Keratinocyte (primary cell): ENCODE measurements at regions not wholly inside any gene's neighbourhood (a gene's known extent, or its start where the extent isn't known, plus 50 kb on each side); places are given as distances from the start of the nearest gene placed in this dataset.

Experiments used
- DNase-seq: peaks from one replicate; pipeline ENCODE4 v3.0.0-alpha.2; 2011; ENCODE audit warnings: low read depth, missing footprints, low spot score
- FAIRE-seq: peaks from 2 replicates; lab custom pipeline; 2011; peaks lifted over from hg19 to GRCh38; lab: Jason Lieb, UNC
- H2AFZ ChIP-seq: 2 replicates; pipeline ENCODE4 v1.6.0; 2012; ENCODE audit warnings: low read length, control low read depth, inconsistent platforms; ENCODE audit not compliant: control insufficient read depth
- H3K27ac ChIP-seq: 2 replicates; pipeline ENCODE4 v1.5.1; 2011; ENCODE audit warnings: low read length; ENCODE audit not compliant: control insufficient read depth, insufficient read depth
- H3K27me3 ChIP-seq: 3 replicates; pipeline ENCODE4 v1.6.0; 2011; ENCODE audit warnings: low read length; ENCODE audit not compliant: control insufficient read depth, insufficient read depth; ENCODE audit errors: extremely low read depth
- H3K36me3 ChIP-seq, 2 experiments: 2 replicates in 1 of 2; 3 replicates in 1 of 2; pipeline ENCODE4 v1.5.1; 2011; ENCODE audit warnings: low read length in 2 of 2, mild to moderate bottlenecking in 1 of 2; ENCODE audit not compliant: control insufficient read depth in 2 of 2, insufficient read depth in 2 of 2; ENCODE audit errors: extremely low read depth in 1 of 2
- H3K4me1 ChIP-seq: 3 replicates; pipeline ENCODE4 v1.5.1; 2011; ENCODE audit warnings: low read length; ENCODE audit not compliant: control insufficient read depth, insufficient read depth; ENCODE audit errors: extremely low read depth
- H3K4me2 ChIP-seq: 3 replicates; pipeline ENCODE4 v1.6.0; 2011; ENCODE audit warnings: low read depth, low read length; ENCODE audit not compliant: control insufficient read depth, insufficient read depth; ENCODE audit errors: extremely low read depth
- H3K4me3 ChIP-seq, 3 experiments: fragments of 200-600 bp in 1 of 3; sonication (generic) in 1 of 3; 2 replicates in 2 of 3; 3 replicates in 1 of 3; pipeline ENCODE4 v1.5.1; 2011 to 2016; ENCODE audit warnings: low read length in 3 of 3, mild to moderate bottlenecking in 3 of 3, control low read depth in 2 of 3, inconsistent platforms in 1 of 3, low read depth in 1 of 3, mixed read lengths in 1 of 3, mixed run types in 1 of 3, moderate library complexity in 1 of 3; ENCODE audit not compliant: control insufficient read depth in 2 of 3, insufficient read depth in 2 of 3; ENCODE audit errors: extremely low read depth in 1 of 3
- H3K79me2 ChIP-seq: 2 replicates; pipeline ENCODE4 v1.6.0; 2012; ENCODE audit warnings: low read length; ENCODE audit not compliant: control insufficient read depth, insufficient read depth
- H3K9ac ChIP-seq: 3 replicates; pipeline ENCODE4 v1.6.0; 2011; ENCODE audit warnings: low read length; ENCODE audit not compliant: control insufficient read depth, insufficient read depth; ENCODE audit errors: extremely low read depth
- H3K9me1 ChIP-seq: 3 replicates; pipeline ENCODE4 v1.6.0; 2011; ENCODE audit warnings: low read length; ENCODE audit not compliant: control insufficient read depth, insufficient read depth; ENCODE audit errors: extremely low read depth
- H3K9me3 ChIP-seq: 2 replicates; pipeline ENCODE4 v1.5.1; 2012; ENCODE audit warnings: low read depth, low read length; ENCODE audit not compliant: control insufficient read depth
- H4K20me1 ChIP-seq: 3 replicates; pipeline ENCODE4 v1.6.0; 2011; ENCODE audit warnings: low read length; ENCODE audit not compliant: control insufficient read depth, insufficient read depth; ENCODE audit errors: extremely low read depth
- CTCF ChIP-seq, 3 experiments: IDR thresholded peaks in 1 of 3; conservative IDR thresholded peaks in 1 of 3; optimal IDR thresholded peaks in 1 of 3; 2 replicates in 2 of 3; 3 replicates in 1 of 3; pipeline versions ENCODE3 to v1.5.1; 2011; ENCODE audit warnings: low read length in 3 of 3, mild to moderate bottlenecking in 3 of 3, moderate library complexity in 2 of 3, control low read depth in 1 of 3, inconsistent platforms in 1 of 3; ENCODE audit not compliant: insufficient read depth in 2 of 3; ENCODE audit errors: extremely low read depth in 1 of 3
- EZH2 ChIP-seq: IDR thresholded peaks from one replicate; pipeline ENCODE4 v1.6.1; 2012; ENCODE audit warnings: inconsistent platforms, mild to moderate bottlenecking, low read length, moderate library complexity
- dilution Hi-C: fragments of 300-500 bp; cut with MboI; formaldehyde crosslinking; loops from one replicate; pipeline ENCODE4 v1.7.0; 2020; ENCODE audit warnings: low sequenced_read_pairs; ENCODE audit not compliant: extremely low pct_ligation_motif_present

- no peaks in the 10 kb centered on the region for H3K36me3 ChIP-seq
- H3K4me2 ChIP-seq = no peak overlapping the region
- H3K79me2 ChIP-seq = no peaks in the 10 kb centered on the region
- H2AFZ ChIP-seq = no peak overlapping the region
- H3K4me1 ChIP-seq = no peaks in the 10 kb centered on the region
- dilution Hi-C loops = no loop called here
- H3K9me1 ChIP-seq = no peaks in the 10 kb centered on the region
- no peak overlapping the region for H3K27ac ChIP-seq
- no peak overlapping the region for H3K9ac ChIP-seq
- H3K27me3 ChIP-seq = no peaks in the 10 kb centered on the region
- DNase-seq (no peak), FAIRE-seq (no peak)
- TF ChIP-seq EZH2 = no peak
- TF ChIP-seq CTCF (optimal IDR thresholded peaks at IDR 0.05 in 1 of 3, IDR thresholded peaks at IDR 0.05 in 1 of 3, conservative IDR thresholded peaks at IDR 0.05 in 1 of 3; ENCODE audit: extremely low read depth in 1 of 3, insufficient read depth in 2 of 3, low read length in 3 of 3) = no peak
- H3K4me3 ChIP-seq = no peak overlapping the region
- H3K9me3 ChIP-seq = no peaks in the 10 kb centered on the region
- H4K20me1 ChIP-seq = no peaks in the 10 kb centered on the region
Measured at GRCh38 chr7:34501156-34501555, 156.9 kb upstream of the NPSR1 start.

GRCh38 chr7:34507191-34507590 is 150.8 kb upstream of the NPSR1 start:
- dilution Hi-C loops = no loop called here

More at GRCh38 chr7:34507191-34507590, 150.8 kb upstream of the NPSR1 start:
- Histone ChIP-seq H3K4me3 (no peak overlapping the region), H3K79me2 (no peaks in the 10 kb centered on the region), H2AFZ (no peak overlapping the region), H3K9me1 (no peaks in the 10 kb centered on the region), H4K20me1 (no peaks in the 10 kb centered on the region), H3K9ac (no peak overlapping the region), H3K27ac (no peak overlapping the region), H3K27me3 (no peaks in the 10 kb centered on the region), H3K36me3 (no peaks in the 10 kb centered on the region), H3K9me3 (no peaks in the 10 kb centered on the region), H3K4me1 (no peaks in the 10 kb centered on the region), H3K4me2 (no peak overlapping the region)
- no peak for TF ChIP-seq CTCF (optimal IDR thresholded peaks at IDR 0.05 in 1 of 3, IDR thresholded peaks at IDR 0.05 in 1 of 3, conservative IDR thresholded peaks at IDR 0.05 in 1 of 3; ENCODE audit: extremely low read depth in 1 of 3, insufficient read depth in 2 of 3, low read length in 3 of 3)
- TF ChIP-seq EZH2 = no peak
- DNase-seq (no peak), FAIRE-seq (no peak)
